GM19397 (cell line): ENCODE measurements at regions not wholly inside any gene's neighbourhood (a gene's known extent, or its start where the extent isn't known, plus 50 kb on each side); places are given as distances from the start of the nearest gene placed in this dataset.

Experiments used
- ATAC-seq: cut with Tn5 transposase; IDR thresholded peaks from one replicate; pipeline ENCODE4 v1.9.1; 2021; ENCODE audit warnings: mild to moderate bottlenecking, moderate library complexity; ENCODE audit not compliant: unreplicated experiment

DNA sequence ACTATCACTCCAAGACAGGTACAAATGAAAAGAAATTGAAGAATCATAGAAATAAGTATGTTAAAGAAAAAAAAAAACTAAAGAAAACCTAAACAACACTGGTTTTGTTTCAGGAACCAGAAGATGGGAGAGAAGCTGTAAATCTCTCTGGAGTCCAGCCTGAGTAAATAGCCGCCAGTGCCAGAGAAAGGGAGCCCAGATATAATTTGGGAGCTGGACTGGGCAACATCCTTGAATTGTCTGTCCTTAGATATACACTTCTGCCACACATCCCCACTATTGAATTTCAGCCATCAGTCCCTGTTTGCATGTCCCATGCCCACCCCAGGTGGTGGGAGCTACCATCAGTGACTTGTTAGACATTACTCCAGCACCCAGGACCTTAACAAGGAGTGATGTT is 979.6 kb downstream of the DTWD2 start:
- ATAC-seq: no peak

GRCh38 chr5:118007262-118007661 is 981.1 kb downstream of the DTWD2 start:
- no peak for ATAC-seq

DNA sequence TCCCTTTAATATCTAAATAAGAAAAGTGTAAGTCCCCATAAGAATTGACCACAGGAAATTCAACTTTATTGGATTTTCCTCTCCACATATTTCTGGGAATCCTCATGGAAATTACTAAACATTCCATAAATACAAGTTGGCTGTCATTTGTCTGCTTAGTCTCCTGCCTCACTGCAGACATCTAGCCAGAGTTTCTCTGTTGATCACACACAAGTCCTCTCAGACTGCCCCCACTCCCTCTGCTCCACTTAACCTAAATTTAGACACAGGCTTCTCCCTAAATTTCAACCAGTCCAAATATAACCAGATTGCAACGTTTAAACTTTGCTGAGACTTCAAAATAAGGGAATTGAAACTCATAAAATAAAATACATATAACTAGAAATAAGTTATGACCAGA is 982.1 kb downstream of the DTWD2 start:
- no peak for ATAC-seq

DNA sequence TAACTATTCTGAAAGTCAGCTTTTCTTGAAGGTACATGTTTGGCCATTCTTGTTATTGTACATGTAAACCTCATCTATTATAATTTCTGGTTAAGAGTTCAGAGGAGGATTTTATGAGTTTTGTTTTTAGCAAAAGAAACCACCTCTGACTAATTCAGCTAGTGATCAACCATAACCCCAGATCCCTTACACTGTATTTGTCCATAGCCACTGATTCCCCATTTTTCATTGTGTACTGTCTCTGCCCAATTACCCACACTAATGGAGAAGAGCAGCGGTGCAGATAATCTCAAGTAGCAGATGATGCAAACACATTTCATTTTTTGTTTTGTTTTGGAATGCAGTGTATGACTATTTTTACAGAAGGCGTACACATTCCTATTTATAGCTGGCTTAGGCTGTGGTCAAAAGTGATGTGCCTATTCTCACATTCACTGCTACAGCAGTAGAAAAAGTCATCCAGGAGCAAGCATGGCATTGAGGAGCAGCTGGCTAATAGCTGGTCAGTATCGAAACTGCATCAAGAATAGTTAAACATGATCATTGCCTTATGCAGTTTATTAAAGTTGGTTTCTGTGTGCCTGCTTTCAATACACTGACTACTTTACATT is 988.3 kb downstream of the DTWD2 start:
- no peak for ATAC-seq

DNA sequence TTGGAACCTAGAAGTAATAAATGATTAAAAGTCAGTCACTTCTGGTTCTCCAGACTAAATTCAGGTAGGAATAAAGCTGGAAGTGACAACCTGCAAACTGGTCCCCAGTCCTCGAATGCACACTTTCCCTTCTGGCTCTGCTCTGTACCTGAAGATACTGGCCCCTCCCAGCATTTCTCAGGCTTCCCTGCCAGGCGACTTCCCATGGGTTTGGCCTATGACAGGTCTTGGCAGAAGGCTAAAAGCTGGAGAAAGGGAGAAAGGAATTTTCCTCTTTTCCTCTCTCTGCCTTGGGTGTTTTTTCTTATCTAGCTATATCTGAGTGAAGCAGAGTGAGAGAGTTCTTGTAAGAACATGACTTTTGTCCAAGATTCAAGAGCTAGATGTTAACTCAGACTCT is 1005.7 kb downstream of the DTWD2 start:
- ATAC-seq: no peak

GRCh38 chr5:117973785-117974184 is 1014.6 kb downstream of the DTWD2 start:
- no peak for ATAC-seq

- ATAC-seq: no peak
Measured at GRCh38 chr5:117955831-117956230, 1032.5 kb downstream of the DTWD2 start.

DNA sequence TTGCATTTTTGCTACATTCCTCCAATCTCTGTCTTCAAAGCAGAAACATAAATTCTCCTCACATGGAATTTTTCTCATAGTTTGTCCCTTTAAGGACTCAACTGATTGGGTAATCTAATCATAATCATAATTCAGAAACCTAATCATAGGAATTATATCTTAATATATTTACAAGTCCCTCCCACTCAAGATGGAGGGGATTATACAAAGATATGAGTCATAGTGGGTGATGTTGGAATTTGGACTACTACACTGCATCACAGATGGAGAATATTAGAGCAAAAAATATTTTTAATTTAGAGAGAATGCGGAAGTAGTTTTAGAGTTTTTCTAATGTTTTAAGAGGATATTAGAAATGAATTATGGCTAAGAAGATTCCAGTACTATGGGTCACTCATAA is 1034.0 kb downstream of the DTWD2 start:
- no peak for ATAC-seq

DNA sequence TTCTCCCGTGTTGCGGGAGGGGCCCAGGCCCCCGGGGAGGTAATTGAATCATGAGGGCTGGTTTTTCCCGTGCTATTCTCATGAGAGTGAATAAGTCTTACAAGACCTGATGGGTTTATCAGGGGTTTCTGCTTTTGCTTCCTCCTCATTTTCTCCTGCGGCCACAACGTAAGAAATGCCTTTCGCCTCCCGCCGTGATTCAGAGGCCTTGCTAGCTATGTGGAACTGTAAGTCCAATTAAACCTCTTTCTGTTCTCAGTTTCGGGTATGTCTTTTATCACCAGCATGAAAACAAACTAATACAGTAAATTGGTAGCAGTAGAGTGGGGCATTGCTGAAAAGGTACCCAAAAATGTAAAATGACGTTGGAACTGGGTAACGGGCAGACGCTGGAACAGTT is 1035.1 kb downstream of the DTWD2 start:
- no peak for ATAC-seq

- ATAC-seq: no peak
Measured at GRCh38 chr5:117947836-117948235, 1040.5 kb downstream of the DTWD2 start.

DNA sequence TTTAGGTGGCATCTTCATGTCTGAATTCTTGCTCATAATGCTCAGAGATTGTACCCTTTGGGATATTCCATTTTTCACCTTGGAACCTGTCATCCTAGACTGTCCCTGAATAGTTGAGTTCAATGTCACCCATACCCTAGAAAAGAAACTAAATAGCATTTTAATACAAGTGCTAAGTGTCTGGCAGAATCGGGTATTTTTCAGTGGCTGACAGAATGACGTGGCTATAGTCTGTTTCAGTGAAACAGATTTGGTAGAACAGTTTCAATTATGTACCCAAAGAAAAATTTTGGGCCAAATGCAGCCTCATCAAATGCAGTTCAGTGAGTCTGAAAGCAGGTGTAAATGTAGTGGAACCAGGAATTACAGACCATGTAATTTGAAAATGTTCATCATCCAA is 1041.2 kb downstream of the DTWD2 start:
- no peak for ATAC-seq

DNA sequence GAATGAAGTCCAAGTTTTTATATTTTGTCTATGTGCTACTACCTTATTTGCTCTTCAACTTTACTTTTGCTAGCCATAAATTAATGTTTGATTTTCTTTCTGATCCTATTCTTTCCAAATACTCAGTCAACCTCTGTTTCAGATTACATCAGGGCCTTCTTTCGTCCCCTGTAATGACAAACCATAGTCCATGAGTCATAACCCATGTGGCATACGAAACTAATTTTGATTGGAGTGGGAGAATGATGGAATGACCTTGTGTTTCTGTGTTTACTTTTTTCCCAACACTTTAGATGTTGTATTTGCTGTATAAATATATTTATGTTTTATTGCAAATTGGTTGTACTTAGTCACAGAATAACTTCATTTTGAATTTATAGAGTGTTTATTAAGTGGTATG is 1043.1 kb downstream of the DTWD2 start:
- ATAC-seq: no peak

DNA sequence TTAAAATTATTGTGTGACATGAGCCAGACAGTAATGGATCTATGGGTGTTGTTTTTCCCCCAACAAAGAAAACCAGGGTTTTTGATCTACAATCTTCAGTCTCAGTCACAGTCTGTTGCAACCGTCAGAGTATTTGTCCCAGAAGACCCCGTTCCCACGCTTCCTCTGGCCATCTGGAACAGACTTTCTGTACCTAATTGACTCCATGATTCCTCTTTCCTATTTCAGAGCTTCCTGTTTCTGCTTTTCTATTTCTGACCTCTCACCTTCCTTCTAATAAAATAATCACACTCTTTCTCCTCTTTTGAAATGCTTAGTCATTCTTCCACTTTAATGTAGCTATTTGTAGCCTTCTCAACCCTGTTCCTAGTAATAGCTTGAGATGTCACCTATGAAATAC is 1044.8 kb downstream of the DTWD2 start:
- no peak for ATAC-seq

DNA sequence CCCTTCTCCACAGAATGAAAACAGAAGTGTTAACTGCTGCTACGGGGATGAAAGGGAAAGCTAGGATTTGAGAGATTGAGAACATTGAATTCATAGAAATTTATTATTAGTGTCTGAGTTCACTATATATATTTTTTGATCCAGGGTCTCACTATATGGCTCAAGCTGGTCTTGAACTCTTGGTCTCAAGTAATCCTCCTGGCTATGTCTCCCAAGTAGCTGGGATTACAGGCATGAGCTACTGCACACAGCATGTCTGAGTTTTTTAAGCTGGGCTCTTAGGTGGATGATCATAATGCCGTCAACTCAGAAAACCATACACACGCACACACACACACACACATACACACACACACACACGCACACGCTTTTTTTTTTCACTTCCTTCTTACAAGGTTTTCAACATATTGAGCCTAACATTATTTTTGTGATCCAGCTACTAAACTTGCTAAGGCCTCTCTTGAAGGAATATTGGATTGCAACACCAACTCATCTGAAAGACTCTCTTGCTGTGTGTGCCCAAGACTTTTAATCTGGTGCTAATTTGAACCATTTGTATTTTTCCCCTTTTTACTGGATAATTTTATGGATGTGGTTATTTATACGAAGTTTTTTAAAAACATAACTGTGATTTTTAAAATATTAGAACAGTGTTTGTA is 1045.4 kb downstream of the DTWD2 start:
- no peak for ATAC-seq

- no peak for ATAC-seq
Measured at GRCh38 chr5:117893211-117893610, 1095.1 kb downstream of the DTWD2 start.

DNA sequence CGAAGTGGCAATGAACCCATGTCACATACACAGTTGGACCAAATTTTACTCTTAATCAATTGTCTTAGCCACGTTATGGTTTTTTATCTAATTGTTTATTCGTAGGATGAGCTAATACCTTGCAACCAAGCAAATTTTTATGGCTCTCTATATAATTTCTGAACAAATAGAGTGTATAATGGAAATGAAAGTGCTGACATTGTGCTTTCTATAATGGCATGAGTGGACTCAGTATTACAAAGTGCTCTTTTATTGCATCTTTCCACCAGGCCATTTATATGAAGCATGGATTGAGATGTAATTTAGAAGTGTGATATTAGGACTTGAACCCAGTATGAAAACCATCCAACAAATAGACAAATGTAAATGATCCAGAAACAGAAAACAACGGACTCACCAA is 1096.0 kb downstream of the DTWD2 start:
- no peak for ATAC-seq

- ATAC-seq: no peak
Measured at GRCh38 chr5:117889596-117889995, 1098.8 kb downstream of the DTWD2 start.

GRCh38 chr5:117888688-117889087 is 1099.7 kb downstream of the DTWD2 start:
- peak; percentile 83 for ATAC-seq

GRCh38 chr5:117881426-117882230 is 1106.7 kb downstream of the DTWD2 start:
- ATAC-seq: no peak

DNA sequence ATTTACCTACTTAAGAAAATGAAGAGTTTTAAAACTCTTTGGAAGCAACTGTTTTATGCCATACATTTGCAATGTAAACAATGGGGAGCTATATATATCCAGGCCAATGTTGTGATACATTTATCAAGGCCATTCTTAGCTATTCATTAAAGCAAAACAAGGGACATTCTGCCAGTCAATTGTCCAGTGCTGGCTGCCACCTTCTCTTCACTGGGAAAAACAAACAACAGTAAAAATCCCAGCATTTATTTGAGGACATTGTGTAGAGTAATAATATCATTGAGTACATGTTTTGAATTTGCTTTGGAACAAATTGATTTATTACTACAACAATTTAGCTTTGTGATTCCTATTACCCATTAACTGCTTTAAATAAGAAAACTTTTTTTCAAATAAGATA is 1107.4 kb downstream of the DTWD2 start:
- no peak for ATAC-seq

DNA sequence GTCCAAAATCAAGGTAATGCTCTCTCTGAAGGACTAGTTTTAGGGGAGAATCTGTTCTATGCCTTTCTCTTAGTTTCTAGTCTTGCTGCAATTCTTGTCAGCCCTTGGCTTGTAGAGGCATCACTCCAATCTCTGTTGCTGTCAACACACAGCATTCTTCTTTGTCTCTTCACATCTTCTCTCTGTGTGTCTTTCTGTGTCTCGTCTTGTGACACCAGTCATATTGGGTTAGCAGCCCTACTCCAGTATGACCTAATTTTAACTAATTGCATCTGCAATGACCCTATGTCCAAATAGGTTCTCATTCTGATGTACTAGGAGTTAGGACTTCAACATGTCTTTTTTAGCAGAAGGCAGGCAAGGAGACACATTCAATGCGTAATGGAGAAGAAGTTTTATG is 1110.6 kb downstream of the DTWD2 start:
- no peak for ATAC-seq

DNA sequence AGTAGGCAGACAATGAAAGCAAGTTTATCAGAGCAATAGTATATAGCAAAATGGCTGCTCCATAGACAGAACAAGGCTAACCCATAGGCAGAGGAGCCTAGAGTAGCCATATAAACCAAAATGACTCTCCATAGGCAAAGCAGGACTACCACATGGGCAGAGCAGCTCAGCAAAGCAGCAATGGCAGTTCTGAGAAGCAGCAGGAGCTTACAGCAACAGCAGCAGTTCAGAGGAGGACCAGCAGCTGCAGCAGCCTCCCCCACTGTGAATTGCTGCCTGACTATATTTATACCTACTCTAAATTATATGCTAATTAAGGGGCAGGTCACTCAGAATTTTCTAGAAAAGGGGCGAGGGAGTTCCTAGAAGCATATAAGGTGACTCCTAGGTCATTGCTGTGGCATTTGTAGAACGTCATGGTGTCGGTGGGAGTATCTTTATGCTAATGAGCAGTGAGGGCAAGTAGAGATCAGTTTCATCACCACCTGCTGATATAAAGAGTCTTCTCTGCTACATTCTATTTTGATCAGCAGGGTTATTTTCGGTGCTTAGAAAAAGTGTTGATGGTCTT is 1115.5 kb downstream of the DTWD2 start:
- ATAC-seq: no peak
